Nephron (organoid): ENCODE measurements at regions not wholly inside any gene's neighbourhood (a gene's known extent, or its start where the extent isn't known, plus 50 kb on each side); places are given as distances from the start of the nearest gene placed in this dataset.
A peak's percentile ranks its signal among the peaks of the same experiment; 100 is the strongest.

Experiments used
- H3K27ac Mint-ChIP-seq, 3 experiments: 2 replicates each; pipeline ENCODE4 v1.8.0; 2020; ENCODE audit warnings: mixed read lengths in 3 of 3, mild to moderate bottlenecking in 2 of 3, moderate library complexity in 1 of 3
- H3K27me3 Mint-ChIP-seq: 2 replicates; pipeline ENCODE4 v1.8.0; 2021; ENCODE audit warnings: low read depth, mild to moderate bottlenecking, moderate library complexity, mixed read lengths
- H3K36me3 Mint-ChIP-seq: 2 replicates; pipeline ENCODE4 v1.8.0; 2020; ENCODE audit warnings: low read depth, mixed read lengths
- H3K4me1 Mint-ChIP-seq: 2 replicates; pipeline ENCODE4 v1.8.0; 2020; ENCODE audit warnings: mixed read lengths
- H3K4me3 Mint-ChIP-seq, 3 experiments: 2 replicates each; pipeline ENCODE4 v1.8.0; 2020; ENCODE audit warnings: mild to moderate bottlenecking in 3 of 3, mixed read lengths in 3 of 3, moderate library complexity in 2 of 3
- H3K9me3 Mint-ChIP-seq: 2 replicates; pipeline ENCODE4 v1.8.0; 2020; ENCODE audit warnings: mixed read lengths
- TF ChIP-seq, protein P1 (sequence below), 3 experiments: fragments of 200-600 bp; sonication (generic); IDR thresholded peaks; one replicate each; pipeline ENCODE4 v1.5.0; 2021; ENCODE audit warnings: antibody characterized with exemption in 3 of 3; ENCODE audit not compliant: unreplicated experiment in 3 of 3

DNA sequence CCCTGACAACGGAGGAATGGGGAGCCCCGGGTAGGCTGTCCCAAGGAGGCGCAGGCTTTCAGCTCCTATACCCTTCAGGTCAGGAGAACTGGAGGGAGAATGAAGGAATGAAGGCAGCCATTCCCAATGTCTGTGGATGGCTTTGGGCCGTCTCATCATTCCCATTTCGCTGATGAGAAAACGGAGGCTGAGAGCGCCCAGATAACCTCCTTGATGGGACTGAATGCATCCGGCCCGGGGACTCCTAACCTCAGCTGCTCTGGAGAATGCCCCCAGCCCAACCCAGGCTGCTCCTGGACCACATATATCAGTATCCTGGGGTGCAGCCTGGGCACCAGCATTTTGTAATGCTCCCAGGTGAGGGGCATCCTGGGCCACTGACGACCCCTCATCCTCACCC, 52.6 kb upstream of the RNU6ATAC start:
- H3K27ac Mint-ChIP-seq, result no peak overlapping the region
- H3K36me3 Mint-ChIP-seq, result no peaks in the 10 kb centered on the region
- TF ChIP-seq, protein P1, sequence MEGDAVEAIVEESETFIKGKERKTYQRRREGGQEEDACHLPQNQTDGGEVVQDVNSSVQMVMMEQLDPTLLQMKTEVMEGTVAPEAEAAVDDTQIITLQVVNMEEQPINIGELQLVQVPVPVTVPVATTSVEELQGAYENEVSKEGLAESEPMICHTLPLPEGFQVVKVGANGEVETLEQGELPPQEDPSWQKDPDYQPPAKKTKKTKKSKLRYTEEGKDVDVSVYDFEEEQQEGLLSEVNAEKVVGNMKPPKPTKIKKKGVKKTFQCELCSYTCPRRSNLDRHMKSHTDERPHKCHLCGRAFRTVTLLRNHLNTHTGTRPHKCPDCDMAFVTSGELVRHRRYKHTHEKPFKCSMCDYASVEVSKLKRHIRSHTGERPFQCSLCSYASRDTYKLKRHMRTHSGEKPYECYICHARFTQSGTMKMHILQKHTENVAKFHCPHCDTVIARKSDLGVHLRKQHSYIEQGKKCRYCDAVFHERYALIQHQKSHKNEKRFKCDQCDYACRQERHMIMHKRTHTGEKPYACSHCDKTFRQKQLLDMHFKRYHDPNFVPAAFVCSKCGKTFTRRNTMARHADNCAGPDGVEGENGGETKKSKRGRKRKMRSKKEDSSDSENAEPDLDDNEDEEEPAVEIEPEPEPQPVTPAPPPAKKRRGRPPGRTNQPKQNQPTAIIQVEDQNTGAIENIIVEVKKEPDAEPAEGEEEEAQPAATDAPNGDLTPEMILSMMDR (IDR thresholded peaks at IDR 0.05; ENCODE audit: unreplicated experiment in 3 of 3), result no peak
- H3K4me3 Mint-ChIP-seq, result no peak overlapping the region
- peaks cover 24% of the 10 kb centered on the region for H3K27me3 Mint-ChIP-seq
- H3K4me1 Mint-ChIP-seq, result peaks cover 21% of the 10 kb centered on the region
- peaks cover 3% of the 10 kb centered on the region for H3K9me3 Mint-ChIP-seq

DNA sequence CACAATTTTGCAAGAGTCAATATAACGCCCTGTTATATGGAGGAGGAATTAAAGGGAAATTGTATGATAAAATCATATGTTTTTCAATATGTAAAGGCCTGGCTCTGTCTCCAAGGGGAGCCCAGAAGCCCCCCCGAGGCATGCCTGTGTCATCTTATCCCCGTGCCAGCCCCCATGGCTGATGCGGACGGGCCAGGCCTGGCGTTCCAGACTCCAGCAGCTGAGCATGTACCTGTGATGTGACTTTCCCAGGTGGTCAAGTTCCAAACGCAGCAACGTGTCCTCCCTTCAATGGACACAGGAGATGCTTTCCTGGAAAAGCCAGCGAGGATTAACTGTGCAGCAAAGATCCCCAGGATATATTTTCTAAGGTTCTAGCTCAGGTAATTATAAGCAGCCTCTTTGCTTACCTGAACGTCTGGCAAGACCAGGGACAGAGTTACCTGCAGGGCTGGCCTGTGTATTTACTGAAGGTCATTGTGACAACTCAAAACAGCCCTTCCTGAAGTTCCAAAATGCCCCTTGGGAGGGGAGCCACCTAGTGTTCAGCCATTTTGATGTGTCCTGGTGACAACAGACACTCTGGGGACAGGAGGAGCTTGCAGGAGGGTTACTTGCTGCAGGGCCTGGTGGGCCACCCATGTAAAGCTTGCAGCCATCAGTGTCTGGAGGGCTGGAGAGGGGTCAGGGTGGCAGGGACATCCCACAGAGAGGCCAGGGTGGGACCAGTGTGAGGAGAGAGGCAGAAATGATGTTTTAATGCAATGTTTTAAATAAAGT, 53.3 kb upstream of the RNU6ATAC start:
- H3K27me3 Mint-ChIP-seq, result peaks cover 28% of the 10 kb centered on the region
- peaks cover 21% of the 10 kb centered on the region for H3K4me1 Mint-ChIP-seq
- no peaks in the 10 kb centered on the region for H3K36me3 Mint-ChIP-seq
- H3K9me3 Mint-ChIP-seq, result peaks cover 3% of the 10 kb centered on the region
- peak overlapping the region in 1 of 3 experiments; percentile 34 for H3K27ac Mint-ChIP-seq
- TF ChIP-seq, protein P1 (IDR thresholded peaks at IDR 0.05; ENCODE audit: unreplicated experiment in 3 of 3), result no peak
- no peak overlapping the region for H3K4me3 Mint-ChIP-seq

DNA sequence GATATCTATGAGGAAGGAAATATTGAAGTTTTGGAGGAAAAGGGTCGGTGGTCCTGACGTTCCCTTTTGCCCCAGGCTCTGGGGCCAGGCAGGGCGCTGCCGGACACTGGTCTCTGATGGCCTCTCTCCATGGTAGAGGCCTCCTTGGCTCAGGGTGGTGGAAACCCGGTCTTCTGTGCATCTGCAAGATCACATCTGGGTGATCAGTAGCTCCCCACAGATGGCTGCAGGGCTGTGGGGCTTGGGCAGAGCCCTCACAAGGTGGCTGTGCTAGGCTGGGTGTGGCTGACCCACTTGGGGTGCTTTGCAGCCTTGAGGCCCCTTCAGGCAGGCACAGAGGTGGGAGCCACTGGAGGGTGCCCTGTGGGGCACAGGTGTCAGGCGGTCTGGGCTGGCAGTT, 53.9 kb upstream of the RNU6ATAC start:
- no peak overlapping the region for H3K4me3 Mint-ChIP-seq
- no peaks in the 10 kb centered on the region for H3K9me3 Mint-ChIP-seq
- peak overlapping the region in 1 of 3 experiments; percentile 34 for H3K27ac Mint-ChIP-seq
- TF ChIP-seq, protein P1 (IDR thresholded peaks at IDR 0.05; ENCODE audit: unreplicated experiment in 3 of 3), result no peak
- peaks cover 31% of the 10 kb centered on the region for H3K27me3 Mint-ChIP-seq
- H3K4me1 Mint-ChIP-seq, result peaks cover 25% of the 10 kb centered on the region
- no peaks in the 10 kb centered on the region for H3K36me3 Mint-ChIP-seq

DNA sequence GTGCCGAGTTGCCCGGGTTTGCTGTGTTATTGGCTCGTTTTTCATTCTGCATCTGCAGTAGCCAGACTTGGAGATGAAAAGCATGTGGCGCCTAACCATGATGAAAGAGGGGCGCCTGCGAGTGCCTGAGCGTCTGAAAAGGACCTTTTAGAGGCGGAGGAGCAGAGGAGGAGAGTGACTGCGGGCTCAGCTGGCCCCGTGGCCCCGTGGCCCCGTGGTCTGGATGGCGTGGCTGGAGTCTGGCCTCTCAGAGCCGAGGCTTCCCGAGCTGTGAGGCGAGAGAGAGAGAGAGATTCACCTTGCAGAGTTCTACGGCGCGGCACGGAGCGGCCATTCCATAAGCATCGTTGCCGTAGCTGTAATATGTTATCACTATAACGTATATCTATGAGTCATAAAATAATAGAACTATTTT, 55.3 kb upstream of the RNU6ATAC start:
- no peak overlapping the region for H3K4me3 Mint-ChIP-seq
- no peaks in the 10 kb centered on the region for H3K36me3 Mint-ChIP-seq
- H3K9me3 Mint-ChIP-seq, result no peaks in the 10 kb centered on the region
- H3K27me3 Mint-ChIP-seq, result peaks cover 41% of the 10 kb centered on the region
- H3K4me1 Mint-ChIP-seq, result peaks cover 31% of the 10 kb centered on the region
- TF ChIP-seq, protein P1 (IDR thresholded peaks at IDR 0.05; ENCODE audit: unreplicated experiment in 3 of 3), result no peak
- no peak overlapping the region for H3K27ac Mint-ChIP-seq

DNA sequence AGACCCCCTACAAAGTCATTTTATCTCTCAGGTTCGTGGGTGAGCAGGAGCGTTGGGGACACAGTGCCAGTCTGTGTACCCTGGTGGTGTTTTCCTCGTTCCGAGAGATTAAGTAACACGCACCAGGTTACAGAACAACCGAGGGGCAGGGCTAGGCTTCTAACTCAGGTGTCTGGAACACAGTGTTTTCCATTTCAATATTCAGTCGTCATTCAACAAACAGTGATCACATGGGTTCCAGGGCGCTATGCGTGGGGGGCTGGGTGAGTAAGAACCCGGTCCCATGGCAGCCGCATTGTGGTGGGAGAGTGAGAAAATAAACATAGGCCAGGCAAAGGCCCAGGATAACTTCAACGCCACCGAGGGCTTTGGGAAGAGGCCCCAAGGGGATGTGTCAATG, 55.9 kb upstream of the RNU6ATAC start:
- TF ChIP-seq, protein P1 (IDR thresholded peaks at IDR 0.05; ENCODE audit: unreplicated experiment in 3 of 3), result no peak
- no peaks in the 10 kb centered on the region for H3K36me3 Mint-ChIP-seq
- no peak overlapping the region for H3K4me3 Mint-ChIP-seq
- H3K27me3 Mint-ChIP-seq, result peaks cover 42% of the 10 kb centered on the region
- no peaks in the 10 kb centered on the region for H3K9me3 Mint-ChIP-seq
- H3K4me1 Mint-ChIP-seq, result peaks cover 25% of the 10 kb centered on the region
- H3K27ac Mint-ChIP-seq, result no peak overlapping the region
